HG03066 (cell line): ENCODE measurements at regions not wholly inside any gene's neighbourhood (a gene's known extent, or its start where the extent isn't known, plus 50 kb on each side); places are given as distances from the start of the nearest gene placed in this dataset.
A peak's percentile ranks its signal among the peaks of the same experiment; 100 is the strongest.

ENCODE experiments used
- ATAC-seq: cut with Tn5 transposase; IDR thresholded peaks from one replicate; pipeline ENCODE4 v1.9.1; 2021; ENCODE audit warnings: low read depth; ENCODE audit not compliant: unreplicated experiment

GRCh38 chr1:94734963-94735901 lies 84.9 kb upstream of the SLC44A3 start:
- no peak for ATAC-seq

- no peak for ATAC-seq
Measured at GRCh38 chr1:94731891-94732290, 88.3 kb upstream of the SLC44A3 start.

- no peak for ATAC-seq
Measured at GRCh38 chr1:94730450-94730849, 89.7 kb upstream of the SLC44A3 start.

- no peak for ATAC-seq
Measured at GRCh38 chr1:94729267-94729666, 90.9 kb upstream of the SLC44A3 start.

GRCh38 chr1:94727846-94728715 lies 92.1 kb upstream of the SLC44A3 start:
- ATAC-seq = no peak

- no peak for ATAC-seq
Measured at GRCh38 chr1:94726981-94727685, 93.0 kb upstream of the SLC44A3 start.

GRCh38 chr1:94725566-94725965 lies 94.6 kb upstream of the SLC44A3 start:
- ATAC-seq = no peak

- ATAC-seq = no peak
Measured at GRCh38 chr1:94723894-94724293, 96.3 kb upstream of the SLC44A3 start.

GRCh38 chr1:94723463-94723862 lies 96.7 kb upstream of the SLC44A3 start:
- no peak for ATAC-seq

GRCh38 chr1:94722181-94722580 lies 98.0 kb upstream of the SLC44A3 start:
- ATAC-seq = no peak

GRCh38 chr1:94721240-94721639 lies 98.9 kb upstream of the SLC44A3 start:
- no peak for ATAC-seq

GRCh38 chr1:94719926-94720793 lies 100.0 kb upstream of the SLC44A3 start:
- ATAC-seq = peak; percentile 99

GRCh38 chr1:94716965-94717364 lies 103.2 kb upstream of the SLC44A3 start:
- ATAC-seq = no peak

GRCh38 chr1:94715321-94715720 lies 104.8 kb upstream of the SLC44A3 start:
- ATAC-seq = no peak

GRCh38 chr1:94714552-94714951 lies 105.6 kb upstream of the SLC44A3 start:
- no peak for ATAC-seq

GRCh38 chr1:94714152-94714551 lies 106.0 kb upstream of the SLC44A3 start:
- ATAC-seq = no peak

- peak; percentile 75 for ATAC-seq
Measured at GRCh38 chr1:94713472-94714141, 106.5 kb upstream of the SLC44A3 start.

- ATAC-seq = no peak
Measured at GRCh38 chr1:94709891-94710581, 110.1 kb upstream of the SLC44A3 start.

GRCh38 chr1:94708811-94709210 lies 111.3 kb upstream of the SLC44A3 start:
- no peak for ATAC-seq
